GM06990 (cell line): ENCODE measurements at regions not wholly inside any gene's neighbourhood (a gene's known extent, or its start where the extent isn't known, plus 50 kb on each side); places are given as distances from the start of the nearest gene placed in this dataset.

Experiments used
- DNase-seq: peaks from one replicate; pipeline ENCODE4 v3.0.0-alpha.2; 2011; ENCODE audit not compliant: insufficient read length; ENCODE audit errors: extremely low read depth
- H3K27me3 ChIP-seq: replicated peaks from 2 replicates; pipeline ENCODE4 v1.6.0; 2011; ENCODE audit warnings: low read length; ENCODE audit not compliant: control insufficient read depth, insufficient read depth
- H3K36me3 ChIP-seq: 2 replicates; pipeline ENCODE4 v1.5.1; 2011; ENCODE audit warnings: low read length; ENCODE audit not compliant: control insufficient read depth, insufficient read depth
- H3K4me3 ChIP-seq: replicated peaks from 2 replicates; pipeline ENCODE4 v1.5.1; 2011; ENCODE audit warnings: low read depth, mild to moderate bottlenecking, control low read depth, low read length
- CTCF ChIP-seq: IDR thresholded peaks from 2 replicates; pipeline ENCODE4 v1.5.1; 2011; ENCODE audit warnings: low read length, control low read depth, mild to moderate bottlenecking, inconsistent platforms; ENCODE audit not compliant: insufficient read depth, poor library complexity, severe bottlenecking

- no peak overlapping the region for H3K4me3 ChIP-seq
- H3K27me3 ChIP-seq, result no peaks in the 10 kb centered on the region
- peak; percentile 67 for TF ChIP-seq CTCF
- DNase-seq, result no peak
- no peaks in the 10 kb centered on the region for H3K36me3 ChIP-seq
Observed at GRCh38 chr9:94014066-94014654, 59.0 kb upstream of the BARX1 start.

GRCh38 chr9:94010980-94011533 is 55.9 kb upstream of the BARX1 start:
- no peak for TF ChIP-seq CTCF
- no peak for DNase-seq
- no peak overlapping the region for H3K4me3 ChIP-seq
- no peaks in the 10 kb centered on the region for H3K27me3 ChIP-seq
- H3K36me3 ChIP-seq, result no peaks in the 10 kb centered on the region

- no peak for DNase-seq
- TF ChIP-seq CTCF, result no peak
- Histone ChIP-seq H3K36me3 (no peaks in the 10 kb centered on the region), H3K27me3 (no peaks in the 10 kb centered on the region; the same call in 1 of the 2 replicates), H3K4me3 (no peak overlapping the region)
Observed at GRCh38 chr9:94005272-94005901, 50.2 kb upstream of the BARX1 start.
